AG09309 (cell line): ENCODE measurements at regions not wholly inside any gene's neighbourhood (a gene's known extent, or its start where the extent isn't known, plus 50 kb on each side); places are given as distances from the start of the nearest gene placed in this dataset.

Experiments used
- DNase-seq: peaks from one replicate; pipeline ENCODE4 v3.0.0-alpha.2; 2010; ENCODE audit warnings: low read depth
- H3K4me3 ChIP-seq: 2 replicates; pipeline ENCODE4 v1.5.1; 2011; ENCODE audit warnings: mild to moderate bottlenecking, low read depth, low read length, moderate library complexity; ENCODE audit not compliant: control insufficient read depth
- TF ChIP-seq, protein P1 (sequence below): IDR thresholded peaks from 2 replicates; pipeline ENCODE4 v1.5.1; 2011; ENCODE audit warnings: mild to moderate bottlenecking, low read depth, low read length, inconsistent platforms; ENCODE audit not compliant: insufficient read depth, control insufficient read depth; ENCODE audit errors: missing control alignments

DNA sequence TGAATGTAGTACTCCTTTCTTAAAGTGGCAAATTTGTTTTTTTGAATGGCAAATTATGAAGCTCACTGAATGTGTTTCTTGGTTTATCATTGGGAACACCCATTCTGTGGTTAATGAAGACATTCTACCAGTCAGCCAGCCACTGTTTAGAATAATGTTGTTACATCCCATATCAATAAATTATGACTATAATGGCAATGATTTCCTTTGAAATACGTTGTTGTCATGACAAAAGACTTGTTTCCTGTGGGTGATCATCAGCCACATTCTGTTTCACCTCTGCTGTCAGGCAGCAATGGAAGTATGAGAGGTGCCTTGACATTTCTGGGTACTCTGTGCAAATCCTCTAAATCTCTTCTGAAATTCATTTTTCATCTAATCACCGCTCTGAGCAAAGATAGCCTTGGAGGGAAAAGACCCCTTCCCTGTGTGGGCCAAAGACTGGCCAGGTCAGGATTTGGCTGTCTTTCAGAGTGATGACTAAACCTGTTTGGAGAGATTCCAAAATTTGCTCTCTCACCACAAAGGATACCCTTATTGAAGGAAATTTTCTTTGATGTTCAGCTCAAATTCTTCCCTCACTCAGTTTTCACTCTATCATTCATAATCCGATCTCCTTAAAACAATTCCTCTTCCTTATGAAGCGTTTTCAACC is 869.2 kb downstream of the BCL11A start:
- H3K4me3 ChIP-seq = no peak overlapping the region
- TF ChIP-seq, protein P1, sequence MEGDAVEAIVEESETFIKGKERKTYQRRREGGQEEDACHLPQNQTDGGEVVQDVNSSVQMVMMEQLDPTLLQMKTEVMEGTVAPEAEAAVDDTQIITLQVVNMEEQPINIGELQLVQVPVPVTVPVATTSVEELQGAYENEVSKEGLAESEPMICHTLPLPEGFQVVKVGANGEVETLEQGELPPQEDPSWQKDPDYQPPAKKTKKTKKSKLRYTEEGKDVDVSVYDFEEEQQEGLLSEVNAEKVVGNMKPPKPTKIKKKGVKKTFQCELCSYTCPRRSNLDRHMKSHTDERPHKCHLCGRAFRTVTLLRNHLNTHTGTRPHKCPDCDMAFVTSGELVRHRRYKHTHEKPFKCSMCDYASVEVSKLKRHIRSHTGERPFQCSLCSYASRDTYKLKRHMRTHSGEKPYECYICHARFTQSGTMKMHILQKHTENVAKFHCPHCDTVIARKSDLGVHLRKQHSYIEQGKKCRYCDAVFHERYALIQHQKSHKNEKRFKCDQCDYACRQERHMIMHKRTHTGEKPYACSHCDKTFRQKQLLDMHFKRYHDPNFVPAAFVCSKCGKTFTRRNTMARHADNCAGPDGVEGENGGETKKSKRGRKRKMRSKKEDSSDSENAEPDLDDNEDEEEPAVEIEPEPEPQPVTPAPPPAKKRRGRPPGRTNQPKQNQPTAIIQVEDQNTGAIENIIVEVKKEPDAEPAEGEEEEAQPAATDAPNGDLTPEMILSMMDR = no peak
- no peak for DNase-seq

DNA sequence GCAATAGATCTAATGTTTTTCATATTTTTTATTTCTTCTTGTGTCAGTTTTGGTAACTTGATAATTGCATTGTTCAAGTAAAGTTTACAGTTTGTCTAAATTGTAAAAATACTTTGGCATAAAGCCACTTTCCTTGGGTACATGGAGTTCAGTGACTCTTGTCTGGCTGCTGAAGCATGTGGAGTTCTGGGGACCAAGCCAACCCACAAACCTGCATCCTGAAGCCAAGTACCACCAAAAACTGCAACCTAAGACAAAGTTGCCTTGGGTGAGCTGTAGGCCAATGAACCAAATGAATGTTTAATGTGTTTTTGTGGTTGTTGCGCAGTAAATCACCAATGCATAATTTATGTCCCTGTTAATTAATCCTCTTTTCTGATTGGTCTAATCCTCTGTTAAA is 872.6 kb downstream of the BCL11A start:
- no peak for DNase-seq
- TF ChIP-seq, protein P1 = no peak

DNA sequence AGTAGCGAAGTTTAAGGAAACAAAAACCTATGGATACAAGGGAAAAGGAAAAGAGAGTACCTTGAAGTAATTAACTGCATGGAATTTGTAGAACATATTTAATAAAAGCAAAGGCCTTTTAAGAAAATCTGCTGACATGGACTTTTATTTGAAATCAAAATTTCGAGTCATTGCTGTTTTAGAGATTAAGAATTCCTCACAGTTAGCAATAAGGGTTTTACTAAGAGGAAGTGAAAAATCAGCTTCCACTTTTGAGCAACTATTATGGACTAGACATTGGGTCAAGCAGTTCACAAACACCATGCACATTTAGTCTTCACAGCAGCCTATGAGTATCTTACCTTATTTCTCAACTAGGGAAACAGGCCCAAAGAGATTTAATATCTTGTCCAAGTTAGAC is 876.3 kb downstream of the BCL11A start:
- no peak for DNase-seq
- H3K4me3 ChIP-seq = no peak overlapping the region
- TF ChIP-seq, protein P1 = no peak

More for the DNA sequence above, 872.6 kb downstream of the BCL11A start:
- no peak overlapping the region for H3K4me3 ChIP-seq

DNA sequence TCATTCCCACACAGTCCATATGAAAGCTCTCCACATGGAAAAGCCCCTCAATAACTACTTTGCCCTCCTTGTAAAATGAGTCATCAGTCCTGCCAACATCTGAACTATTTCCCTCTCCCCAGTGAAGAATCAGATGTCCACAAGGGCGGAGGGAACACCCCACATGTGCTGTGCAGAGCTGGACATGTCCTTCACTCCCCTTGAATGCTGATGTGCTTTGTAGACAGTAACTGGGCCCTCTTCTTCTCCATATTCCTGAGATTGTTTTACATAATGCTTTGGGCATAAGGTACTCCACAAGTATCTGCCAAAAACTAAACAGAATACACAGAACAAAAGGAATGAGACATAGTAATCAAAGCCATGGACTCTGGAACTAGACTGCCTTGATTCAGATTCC is 879.4 kb downstream of the BCL11A start:
- DNase-seq = no peak
- TF ChIP-seq, protein P1 = no peak
- no peak overlapping the region for H3K4me3 ChIP-seq

DNA sequence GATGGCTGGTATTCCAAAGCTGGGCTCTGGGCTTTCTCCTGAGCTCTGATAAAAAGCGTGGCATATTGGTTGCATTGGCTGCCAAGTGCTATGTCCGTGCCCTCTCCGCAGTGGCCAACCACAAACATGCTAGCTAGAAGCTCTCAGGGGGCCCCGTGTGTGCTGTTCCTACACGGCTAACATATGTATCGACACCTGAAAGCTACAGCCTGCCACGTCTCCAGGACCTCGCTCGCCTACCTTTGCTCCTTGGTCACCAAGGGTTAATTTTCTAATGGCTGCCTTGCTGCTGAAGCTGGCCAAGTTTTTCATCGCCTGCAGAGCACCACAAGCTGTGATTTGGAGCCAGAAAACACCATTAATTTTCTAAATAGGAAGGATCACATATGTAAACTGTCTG is 888.4 kb downstream of the BCL11A start:
- no peak for DNase-seq
- H3K4me3 ChIP-seq = no peak overlapping the region
- TF ChIP-seq, protein P1 = no peak

DNA sequence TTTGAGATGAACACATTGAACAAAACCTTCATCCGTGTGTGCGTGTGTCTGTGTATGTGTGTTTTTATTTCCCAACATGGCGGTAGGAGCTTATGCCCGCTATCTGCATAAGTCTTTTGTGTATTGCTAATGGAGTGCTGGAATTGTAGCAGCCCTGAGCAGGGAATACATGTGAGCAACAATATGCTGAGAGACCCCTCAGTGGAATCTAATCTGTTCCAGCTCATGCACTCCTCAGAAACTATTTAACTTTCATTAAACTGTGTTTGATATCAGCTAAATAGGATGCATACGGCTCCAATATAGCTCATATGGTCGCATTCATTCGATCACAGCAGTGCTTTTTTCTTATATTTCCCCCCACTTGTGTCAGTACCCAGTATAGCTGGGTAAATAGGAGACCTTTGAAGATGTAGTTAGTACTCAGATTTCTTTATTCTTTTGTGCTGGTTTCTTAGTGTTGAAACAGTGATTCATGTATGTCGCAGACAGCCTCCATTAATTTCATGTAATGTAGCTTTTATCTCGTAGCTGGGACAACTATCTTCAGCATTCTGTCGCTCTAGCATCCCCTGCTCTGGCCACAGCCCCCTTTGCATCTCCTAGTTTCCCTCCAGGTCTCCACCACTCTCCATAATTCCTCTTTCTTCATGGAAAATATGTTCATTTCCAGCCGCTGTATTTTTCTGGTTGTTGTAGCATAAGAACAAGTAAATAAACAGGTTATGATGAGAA is 891.2 kb downstream of the BCL11A start:
- no peak overlapping the region for H3K4me3 ChIP-seq
- no peak for DNase-seq
- TF ChIP-seq, protein P1 = no peak
